ENCODE measurements at regions not wholly inside any gene's neighbourhood (a gene's known extent, or its start where the extent isn't known, plus 50 kb on each side); places are given as distances from the start of the nearest gene placed in this dataset.

DNA sequence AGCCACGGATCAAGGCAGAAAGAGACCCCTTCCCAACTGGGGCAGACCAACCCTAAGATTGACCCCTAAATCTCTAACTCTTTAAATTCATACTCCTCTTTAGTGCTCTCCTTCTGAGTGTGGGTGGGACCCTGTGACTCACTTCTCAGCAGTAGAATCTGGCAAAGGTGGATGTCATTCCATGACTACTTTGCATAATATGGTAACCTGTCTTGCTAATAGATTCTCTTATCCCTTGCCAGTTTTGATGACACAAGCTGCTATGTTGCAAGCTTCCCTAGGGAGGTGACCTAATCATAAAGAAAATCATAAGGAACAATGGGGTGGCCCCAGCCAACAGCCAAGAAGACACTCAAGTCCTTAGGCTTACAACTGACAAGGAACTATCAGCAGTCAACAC lies 155.4 kb upstream of the VWC2 start:
- H3K4me1 ChIP-seq (ENCODE audit: control insufficient read depth, insufficient read depth, low read length, poor library complexity, severe bottlenecking): no peaks in the 10 kb centered on the region
- no peak overlapping the region for H3K27ac ChIP-seq (ENCODE audit: insufficient read depth, low read length, poor library complexity, severe bottlenecking)
- ATAC-seq (ENCODE audit: low read depth in 2 of 2): no peak
- no peaks in the 10 kb centered on the region for H3K27me3 ChIP-seq (ENCODE audit: control insufficient read depth, insufficient read depth, low read length)
- H3K9me3 ChIP-seq (ENCODE audit: control insufficient read depth in 2 of 2, low read length in 2 of 2): no peaks in the 10 kb centered on the region
- Mint-ChIP-seq H3K4me3 (no peak overlapping the region), H3K36me3 (no peaks in the 10 kb centered on the region), H3K4me1 (no peaks in the 10 kb centered on the region), H3K27ac (no peak overlapping the region), H3K9me3 (peaks cover 2 to 27% (median 10%) of the 10 kb centered on the region in 7 donors), H3K27me3 (no peaks in the 10 kb centered on the region)
- H3K36me3 ChIP-seq (ENCODE audit: control insufficient read depth, insufficient read depth, low read length): no peaks in the 10 kb centered on the region
- H3K4me3 ChIP-seq (ENCODE audit: low read depth, low read length): no peak overlapping the region
- DNase-seq: no peak

DNA sequence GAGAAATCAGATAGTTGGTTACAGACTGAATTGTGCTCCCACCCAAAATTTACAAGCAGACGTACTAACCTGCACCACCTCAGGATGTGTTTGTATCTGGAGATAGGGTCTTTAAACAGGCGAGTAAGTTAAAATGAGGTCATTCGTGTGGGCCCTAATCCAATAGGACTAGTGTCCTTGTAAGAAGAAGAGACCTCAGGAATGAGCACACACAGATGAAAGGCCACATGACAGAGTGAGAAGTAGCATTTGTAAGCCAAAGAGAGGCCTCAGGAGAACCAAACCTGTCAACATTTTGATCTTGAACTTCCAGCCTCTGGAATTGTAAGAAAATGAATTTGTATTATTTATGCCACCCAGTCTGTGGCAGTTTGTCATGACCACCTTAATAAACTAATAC lies 149.5 kb upstream of the VWC2 start:
- H3K27ac Mint-ChIP-seq: no peak overlapping the region
- H3K4me3 Mint-ChIP-seq: no peak overlapping the region
- Histone ChIP-seq H3K27ac (ENCODE audit: insufficient read depth, low read length, poor library complexity, severe bottlenecking) (no peak overlapping the region), H3K36me3 (ENCODE audit: control insufficient read depth, insufficient read depth, low read length) (no peaks in the 10 kb centered on the region), H3K27me3 (ENCODE audit: control insufficient read depth, insufficient read depth, low read length) (no peaks in the 10 kb centered on the region), H3K4me1 (ENCODE audit: control insufficient read depth, insufficient read depth, low read length, poor library complexity, severe bottlenecking) (no peaks in the 10 kb centered on the region), H3K4me3 (ENCODE audit: low read depth, low read length) (no peak overlapping the region), H3K9me3 (ENCODE audit: control insufficient read depth in 2 of 2, low read length in 2 of 2) (no peaks in the 10 kb centered on the region)
- no peaks in the 10 kb centered on the region for H3K27me3 Mint-ChIP-seq
- H3K9me3 Mint-ChIP-seq: peaks cover 2 to 15% (median 5%) of the 10 kb centered on the region in 7 donors
- DNase-seq: no peak
- H3K4me1 Mint-ChIP-seq: no peaks in the 10 kb centered on the region
- no peaks in the 10 kb centered on the region for H3K36me3 Mint-ChIP-seq
- ATAC-seq (ENCODE audit: low read depth in 2 of 2): no peak

DNA sequence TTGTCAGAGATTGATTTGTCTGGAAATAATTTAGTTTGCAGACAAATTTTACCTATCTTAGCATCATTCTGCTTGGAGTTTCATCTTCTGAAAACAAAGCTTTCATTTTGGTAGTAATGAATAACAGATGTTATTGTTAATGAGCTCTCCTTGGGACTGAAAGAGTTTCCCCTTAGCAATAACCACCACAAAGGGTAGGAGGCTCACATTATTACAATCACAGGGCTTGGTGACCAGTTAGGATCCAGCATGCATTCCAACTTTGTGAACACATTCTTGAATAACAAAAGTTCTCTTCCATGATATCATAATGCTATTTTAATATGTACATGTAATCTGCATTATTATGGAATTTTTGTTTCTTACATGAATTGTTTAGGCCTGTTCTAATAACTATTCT lies 148.8 kb upstream of the VWC2 start:
- Mint-ChIP-seq H3K36me3 (no peaks in the 10 kb centered on the region), H3K9me3 (peaks cover 0 to 12% (median 4%) of the 10 kb centered on the region in 7 donors), H3K27ac (no peak overlapping the region), H3K4me3 (no peak overlapping the region), H3K4me1 (no peaks in the 10 kb centered on the region), H3K27me3 (no peaks in the 10 kb centered on the region)
- Histone ChIP-seq H3K36me3 (ENCODE audit: control insufficient read depth, insufficient read depth, low read length) (no peaks in the 10 kb centered on the region), H3K9me3 (ENCODE audit: control insufficient read depth in 2 of 2, low read length in 2 of 2) (no peaks in the 10 kb centered on the region), H3K4me1 (ENCODE audit: control insufficient read depth, insufficient read depth, low read length, poor library complexity, severe bottlenecking) (no peaks in the 10 kb centered on the region), H3K4me3 (ENCODE audit: low read depth, low read length) (no peak overlapping the region), H3K27ac (ENCODE audit: insufficient read depth, low read length, poor library complexity, severe bottlenecking) (no peak overlapping the region), H3K27me3 (ENCODE audit: control insufficient read depth, insufficient read depth, low read length) (no peaks in the 10 kb centered on the region)
- ATAC-seq (ENCODE audit: low read depth in 2 of 2): no peak
- no peak for DNase-seq

DNA sequence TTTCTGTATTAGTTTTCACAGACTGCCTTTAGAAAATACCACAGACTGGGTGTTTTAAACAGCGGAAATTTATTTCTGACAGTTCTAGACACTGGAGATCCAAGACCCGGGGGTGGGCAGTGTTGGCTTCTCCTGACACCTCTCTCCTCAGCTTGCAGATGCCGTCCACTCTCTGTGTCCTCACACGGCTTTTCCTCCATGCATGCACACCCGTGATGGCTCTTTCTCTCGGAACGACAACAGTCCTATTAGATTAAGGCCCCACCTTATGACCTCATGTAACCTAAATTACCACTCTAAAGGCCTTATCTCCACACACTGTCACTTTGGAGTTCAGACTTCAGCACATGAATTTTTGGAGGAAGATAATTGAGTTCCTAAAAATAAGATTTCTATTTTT lies 142.9 kb upstream of the VWC2 start:
- Histone ChIP-seq H3K4me1 (ENCODE audit: control insufficient read depth, insufficient read depth, low read length, poor library complexity, severe bottlenecking) (no peaks in the 10 kb centered on the region), H3K9me3 (ENCODE audit: control insufficient read depth in 2 of 2, low read length in 2 of 2) (no peaks in the 10 kb centered on the region), H3K36me3 (ENCODE audit: control insufficient read depth, insufficient read depth, low read length) (no peaks in the 10 kb centered on the region), H3K4me3 (ENCODE audit: low read depth, low read length) (no peak overlapping the region), H3K27me3 (ENCODE audit: control insufficient read depth, insufficient read depth, low read length) (no peaks in the 10 kb centered on the region), H3K27ac (ENCODE audit: insufficient read depth, low read length, poor library complexity, severe bottlenecking) (no peak overlapping the region)
- no peak for ATAC-seq (ENCODE audit: low read depth in 2 of 2)
- Mint-ChIP-seq H3K27me3 (no peaks in the 10 kb centered on the region), H3K9me3 (peaks cover 0 to 3% (median 0%) of the 10 kb centered on the region in 7 donors), H3K27ac (no peak overlapping the region), H3K4me3 (no peak overlapping the region), H3K4me1 (no peaks in the 10 kb centered on the region), H3K36me3 (no peaks in the 10 kb centered on the region)
- DNase-seq: no peak

DNA sequence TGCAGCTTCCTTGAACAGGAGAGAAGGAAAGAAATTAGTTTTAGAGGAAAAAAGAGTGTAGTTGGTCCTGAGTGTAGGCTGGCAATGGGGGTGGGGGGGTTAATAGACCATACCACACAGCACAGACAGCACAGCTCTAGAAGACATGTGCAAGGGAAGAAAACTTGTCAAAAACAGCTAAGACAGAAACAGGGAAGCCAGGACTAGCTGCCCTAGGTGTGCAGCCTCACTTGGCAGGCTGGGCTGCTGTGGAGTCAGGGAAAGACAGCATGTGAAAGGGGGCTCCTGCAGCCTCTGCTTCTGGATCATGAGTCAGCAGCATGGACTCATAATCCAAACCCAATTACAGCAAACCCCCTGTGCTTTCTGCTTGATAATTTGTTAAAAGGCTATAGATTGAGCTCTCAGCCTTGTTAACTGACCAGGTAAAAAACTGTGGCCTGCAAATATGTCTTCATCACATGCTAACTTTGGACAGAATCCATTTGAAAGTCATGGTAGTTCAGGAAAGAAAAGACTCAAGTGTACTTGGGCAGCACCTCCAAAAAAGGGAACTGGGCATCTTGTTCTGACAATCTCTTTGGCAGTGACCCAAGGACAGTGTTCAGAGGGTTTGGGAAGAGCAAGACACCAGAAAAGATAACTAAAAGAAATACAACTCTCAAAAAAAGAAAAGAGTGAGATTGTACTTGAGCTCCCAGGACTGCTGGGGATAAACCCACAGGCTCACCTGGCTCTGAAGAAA lies 142.2 kb upstream of the VWC2 start:
- no peak for ATAC-seq (ENCODE audit: low read depth in 2 of 2)
- no peak overlapping the region for H3K27ac Mint-ChIP-seq
- Histone ChIP-seq H3K4me1 (ENCODE audit: control insufficient read depth, insufficient read depth, low read length, poor library complexity, severe bottlenecking) (no peaks in the 10 kb centered on the region), H3K27me3 (ENCODE audit: control insufficient read depth, insufficient read depth, low read length) (no peaks in the 10 kb centered on the region), H3K36me3 (ENCODE audit: control insufficient read depth, insufficient read depth, low read length) (no peaks in the 10 kb centered on the region), H3K4me3 (ENCODE audit: low read depth, low read length) (no peak overlapping the region), H3K9me3 (ENCODE audit: control insufficient read depth in 2 of 2, low read length in 2 of 2) (no peaks in the 10 kb centered on the region), H3K27ac (ENCODE audit: insufficient read depth, low read length, poor library complexity, severe bottlenecking) (no peak overlapping the region)
- H3K9me3 Mint-ChIP-seq: peaks cover 0 to 3% (median 0%) of the 10 kb centered on the region in 7 donors
- DNase-seq: no peak
- no peaks in the 10 kb centered on the region for H3K4me1 Mint-ChIP-seq
- no peaks in the 10 kb centered on the region for H3K27me3 Mint-ChIP-seq
- H3K4me3 Mint-ChIP-seq: peak overlapping the region in 1 of 4 donors; percentile 72
- H3K36me3 Mint-ChIP-seq: no peaks in the 10 kb centered on the region

DNA sequence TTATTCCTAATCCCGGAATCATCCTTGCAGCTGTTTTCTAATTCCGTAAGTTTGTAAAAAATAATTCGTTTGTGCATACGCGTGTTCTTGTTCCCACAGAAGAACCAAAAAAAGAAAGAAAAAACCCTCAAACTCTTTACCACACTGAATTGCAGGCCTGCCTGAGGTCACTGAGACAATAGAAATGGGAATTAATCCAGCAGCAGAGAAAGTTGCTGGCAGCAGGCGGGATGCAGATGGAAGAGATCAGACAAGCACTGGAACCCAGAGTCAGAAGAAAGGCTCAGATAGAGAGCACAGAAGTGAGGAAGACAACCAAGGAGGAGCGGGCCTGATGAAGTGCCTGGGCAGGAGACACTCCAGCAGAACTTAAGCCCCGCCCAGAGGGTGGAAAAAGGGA lies 141.5 kb upstream of the VWC2 start:
- Mint-ChIP-seq H3K9me3 (peaks cover 0 to 3% (median 0%) of the 10 kb centered on the region in 7 donors), H3K4me3 (no peak overlapping the region), H3K4me1 (no peaks in the 10 kb centered on the region), H3K36me3 (no peaks in the 10 kb centered on the region), H3K27me3 (no peaks in the 10 kb centered on the region), H3K27ac (no peak overlapping the region)
- DNase-seq: no peak
- Histone ChIP-seq H3K4me3 (ENCODE audit: low read depth, low read length) (no peak overlapping the region), H3K27ac (ENCODE audit: insufficient read depth, low read length, poor library complexity, severe bottlenecking) (no peak overlapping the region), H3K36me3 (ENCODE audit: control insufficient read depth, insufficient read depth, low read length) (no peaks in the 10 kb centered on the region), H3K9me3 (ENCODE audit: control insufficient read depth in 2 of 2, low read length in 2 of 2) (no peaks in the 10 kb centered on the region), H3K4me1 (ENCODE audit: control insufficient read depth, insufficient read depth, low read length, poor library complexity, severe bottlenecking) (no peaks in the 10 kb centered on the region), H3K27me3 (ENCODE audit: control insufficient read depth, insufficient read depth, low read length) (no peaks in the 10 kb centered on the region)
- ATAC-seq (ENCODE audit: low read depth in 2 of 2): no peak

DNA sequence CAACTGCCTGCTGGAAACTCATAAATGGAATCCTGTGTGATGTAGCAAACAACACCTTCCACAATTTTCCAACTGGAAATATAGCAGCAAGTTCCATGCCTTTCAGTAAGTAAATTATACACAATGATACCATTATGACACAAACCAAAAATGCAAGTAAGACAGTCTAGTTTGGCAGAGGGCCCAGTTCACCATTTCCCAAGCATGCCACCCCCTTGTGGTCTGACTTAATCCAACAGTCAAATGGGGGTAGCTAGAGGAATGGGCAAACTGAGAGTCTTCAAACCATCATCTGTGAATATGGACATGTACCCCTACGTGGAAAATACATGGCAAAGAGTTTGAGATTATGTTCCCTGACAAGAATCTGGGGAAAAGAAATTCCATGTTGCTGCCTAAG lies 137.6 kb upstream of the VWC2 start:
- Mint-ChIP-seq H3K4me3 (no peak overlapping the region), H3K27ac (peak overlapping the region in 1 of 3 donors; percentile 8), H3K9me3 (peaks cover 0 to 6% (median under 1%) of the 10 kb centered on the region in 7 donors), H3K27me3 (no peaks in the 10 kb centered on the region), H3K36me3 (no peaks in the 10 kb centered on the region), H3K4me1 (no peaks in the 10 kb centered on the region)
- H3K4me1 ChIP-seq (ENCODE audit: control insufficient read depth, insufficient read depth, low read length, poor library complexity, severe bottlenecking): no peaks in the 10 kb centered on the region
- no peaks in the 10 kb centered on the region for H3K9me3 ChIP-seq (ENCODE audit: control insufficient read depth in 2 of 2, low read length in 2 of 2)
- no peak overlapping the region for H3K4me3 ChIP-seq (ENCODE audit: low read depth, low read length)
- DNase-seq: no peak
- H3K27ac ChIP-seq (ENCODE audit: insufficient read depth, low read length, poor library complexity, severe bottlenecking): no peak overlapping the region
- no peak for ATAC-seq (ENCODE audit: low read depth in 2 of 2)
- H3K27me3 ChIP-seq (ENCODE audit: control insufficient read depth, insufficient read depth, low read length): no peaks in the 10 kb centered on the region
- no peaks in the 10 kb centered on the region for H3K36me3 ChIP-seq (ENCODE audit: control insufficient read depth, insufficient read depth, low read length)

GRCh38 chr7:49636400-49636799 lies 137.0 kb upstream of the VWC2 start:
- H3K27ac Mint-ChIP-seq: no peak overlapping the region
- Histone ChIP-seq H3K27me3 (ENCODE audit: control insufficient read depth, insufficient read depth, low read length) (no peaks in the 10 kb centered on the region), H3K4me1 (ENCODE audit: control insufficient read depth, insufficient read depth, low read length, poor library complexity, severe bottlenecking) (no peaks in the 10 kb centered on the region), H3K4me3 (ENCODE audit: low read depth, low read length) (no peak overlapping the region), H3K9me3 (ENCODE audit: control insufficient read depth in 2 of 2, low read length in 2 of 2) (no peaks in the 10 kb centered on the region), H3K27ac (ENCODE audit: insufficient read depth, low read length, poor library complexity, severe bottlenecking) (no peak overlapping the region), H3K36me3 (ENCODE audit: control insufficient read depth, insufficient read depth, low read length) (no peaks in the 10 kb centered on the region)
- DNase-seq: no peak
- no peak for ATAC-seq (ENCODE audit: low read depth in 2 of 2)
- H3K9me3 Mint-ChIP-seq: peaks cover 0 to 6% (median 0%) of the 10 kb centered on the region in 7 donors
- H3K4me3 Mint-ChIP-seq: no peak overlapping the region
- H3K36me3 Mint-ChIP-seq: no peaks in the 10 kb centered on the region
- no peaks in the 10 kb centered on the region for H3K4me1 Mint-ChIP-seq
- no peaks in the 10 kb centered on the region for H3K27me3 Mint-ChIP-seq
